Activated T-cell treated with anti-CD3 and anti-CD28 coated beads for 48 hours (primary cell): ENCODE measurements at regions not wholly inside any gene's neighbourhood (a gene's known extent, or its start where the extent isn't known, plus 50 kb on each side); places are given as distances from the start of the nearest gene placed in this dataset.

Source experiments
- DNase-seq: peaks from one replicate; pipeline ENCODE4 v3.0.0-alpha.2; 2020; ENCODE audit warnings: low read depth

DNA sequence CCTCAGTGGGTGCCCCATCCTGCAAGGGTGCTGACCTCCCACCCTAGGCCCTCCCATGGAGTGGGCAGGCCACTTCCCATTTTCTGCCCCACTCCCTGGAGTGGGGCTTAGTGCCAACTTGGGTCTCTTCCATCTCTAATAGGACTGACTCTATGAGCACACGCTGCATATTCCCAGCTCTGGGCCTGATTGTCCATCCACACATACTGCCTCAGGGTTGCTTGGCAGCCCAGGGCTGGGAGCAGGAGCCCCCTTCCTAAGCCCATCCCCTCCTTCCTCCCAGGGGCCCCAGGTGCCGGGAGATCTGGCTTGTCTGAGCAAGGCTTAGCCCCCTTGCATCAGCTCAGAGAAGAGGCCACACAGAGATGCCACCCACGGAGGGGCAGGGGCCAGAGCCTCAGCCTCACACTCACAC lies 55.1 kb downstream of the PJA1 start:
- DNase-seq: no peak

DNA sequence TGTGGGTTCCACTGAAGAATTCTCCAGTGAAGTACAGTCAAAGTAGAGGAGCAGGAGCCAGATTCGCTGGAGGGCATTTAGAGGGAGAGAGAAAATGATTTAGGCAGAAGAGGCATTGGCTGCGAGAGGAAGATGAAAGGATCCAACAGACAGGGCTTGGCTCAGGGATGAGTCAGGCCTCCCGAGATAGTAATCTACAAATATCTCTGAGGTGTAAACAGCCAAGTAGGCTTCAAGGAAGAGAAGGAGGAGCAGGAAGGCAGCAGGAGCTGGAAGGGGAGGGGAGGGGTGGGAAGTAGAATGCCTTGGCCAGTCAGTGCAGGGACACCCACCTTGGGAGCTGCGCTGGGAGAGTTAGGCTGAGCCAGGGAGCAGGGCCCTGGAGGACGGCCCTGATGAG lies 55.5 kb downstream of the PJA1 start:
- no peak for DNase-seq

DNA sequence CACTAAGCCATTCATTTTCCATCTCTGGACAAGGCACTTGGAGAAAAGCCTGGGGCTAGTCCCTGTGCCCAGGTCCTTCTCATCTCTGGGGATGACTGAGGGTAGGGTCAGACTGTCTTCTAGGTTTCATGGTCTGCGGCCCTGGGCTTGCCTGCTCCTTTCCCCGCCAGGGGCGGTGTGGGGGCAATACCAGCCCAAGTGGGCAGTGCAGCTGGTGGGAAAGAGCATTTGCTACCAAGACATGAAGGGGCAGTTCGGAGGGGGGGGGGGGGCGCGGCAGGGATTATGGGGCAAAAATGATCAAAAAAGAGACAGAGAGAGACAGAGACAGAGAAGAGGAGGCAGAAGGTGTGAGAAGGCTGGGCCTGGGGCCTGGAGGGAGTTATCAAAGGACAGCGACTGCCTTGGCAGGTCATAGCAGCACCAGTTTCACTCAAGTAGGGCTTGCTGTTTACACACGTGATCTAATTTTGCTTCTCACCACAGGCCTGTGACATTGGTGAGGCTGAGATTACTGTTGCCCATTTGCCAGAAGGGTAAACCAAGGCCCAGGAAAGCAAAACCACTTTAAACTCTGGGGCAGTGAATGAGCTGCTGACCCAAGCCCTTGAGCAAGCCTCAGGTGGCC lies 56.1 kb downstream of the PJA1 start:
- DNase-seq: no peak

DNA sequence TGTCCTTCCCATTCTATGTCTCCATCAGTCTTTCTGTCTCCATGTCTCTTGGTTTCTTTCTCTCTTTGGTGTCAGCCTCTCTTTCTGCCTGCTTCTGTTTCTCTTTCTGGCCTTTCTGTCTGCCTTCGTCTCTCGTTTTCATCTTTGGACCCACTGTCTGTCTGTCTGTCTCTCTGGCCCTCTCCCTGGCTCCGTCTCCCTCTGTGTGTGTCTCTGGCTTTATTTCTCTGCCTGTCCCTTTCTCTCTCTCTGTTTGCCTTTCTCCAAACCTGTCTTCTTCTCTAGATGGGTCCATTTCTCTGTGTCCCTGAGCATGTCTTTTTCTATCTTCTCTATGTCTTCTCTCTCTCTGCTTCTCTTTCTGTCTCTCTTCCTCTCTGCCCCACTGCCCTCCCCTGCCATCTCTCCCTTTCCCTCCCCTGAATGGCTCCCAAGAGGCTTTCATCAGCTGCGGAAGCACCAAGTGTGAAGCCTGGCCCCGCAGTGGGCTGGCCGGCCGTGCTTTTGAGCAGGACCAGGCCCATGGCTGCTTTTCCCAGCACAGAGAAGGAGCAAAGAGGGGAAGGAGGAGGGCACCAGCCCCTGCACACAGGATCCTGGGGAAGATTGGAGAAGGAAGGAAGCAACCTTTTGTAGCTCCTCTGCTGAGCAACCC lies 57.4 kb downstream of the PJA1 start:
- no peak for DNase-seq

DNA sequence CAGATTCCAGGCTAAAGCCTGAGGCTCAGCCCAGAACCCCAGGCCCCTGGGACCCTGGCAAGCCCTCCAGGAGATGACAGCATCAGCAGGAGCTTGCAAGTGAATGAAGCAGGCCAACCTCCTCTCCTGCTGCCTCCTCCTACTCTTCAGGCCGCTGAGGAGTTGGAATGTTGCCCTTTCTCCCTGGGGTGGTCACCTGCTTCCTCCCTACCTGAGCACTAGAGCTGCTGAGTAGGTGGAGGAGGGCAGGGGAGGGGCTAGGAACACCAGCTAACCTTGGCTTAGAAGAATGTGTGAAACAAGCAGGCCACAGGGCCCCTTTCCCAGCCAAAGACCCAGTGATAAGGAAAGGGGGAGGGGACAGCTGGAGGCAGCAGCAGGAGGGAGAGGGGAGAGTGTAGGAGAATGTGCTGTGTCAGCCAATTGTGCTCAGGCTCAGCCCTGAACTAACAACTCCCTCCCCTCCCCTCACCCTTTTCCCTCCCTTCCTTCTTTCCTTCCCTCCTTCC lies 58.0 kb downstream of the PJA1 start:
- no peak for DNase-seq

DNA sequence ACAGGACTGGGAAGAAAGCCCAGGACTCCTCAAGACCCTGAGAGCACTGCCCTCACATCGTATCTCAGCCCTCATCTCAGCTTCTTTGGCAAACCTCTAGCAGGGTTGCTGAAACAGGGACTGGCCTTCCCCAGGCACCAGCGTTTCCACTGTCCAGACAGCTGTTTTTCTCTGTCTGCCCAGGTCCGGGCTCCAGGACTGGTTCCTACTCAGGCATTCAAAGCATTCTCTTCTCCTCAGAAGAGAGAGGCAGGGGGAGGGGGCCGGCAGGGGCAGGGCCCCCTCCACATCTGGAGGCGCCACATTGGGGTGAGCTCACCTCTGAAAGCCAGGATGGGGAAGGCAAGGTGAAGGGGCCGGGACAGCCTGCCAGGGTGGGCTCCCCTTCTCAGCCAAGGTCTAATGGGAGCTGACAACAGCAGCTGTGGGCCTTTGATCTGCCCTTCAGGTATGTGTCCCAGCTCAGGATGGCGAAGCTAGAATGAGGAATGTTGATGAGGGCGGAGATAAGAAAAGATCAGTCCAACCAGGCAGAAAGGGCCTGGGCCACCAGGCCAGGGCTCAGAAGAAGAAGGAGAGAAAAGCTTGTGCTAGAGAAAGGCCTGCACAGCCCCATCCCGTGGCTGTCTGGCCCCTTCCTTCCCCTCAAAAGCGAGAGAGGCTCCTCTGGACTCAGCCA lies 60.4 kb downstream of the PJA1 start:
- DNase-seq: no peak

DNA sequence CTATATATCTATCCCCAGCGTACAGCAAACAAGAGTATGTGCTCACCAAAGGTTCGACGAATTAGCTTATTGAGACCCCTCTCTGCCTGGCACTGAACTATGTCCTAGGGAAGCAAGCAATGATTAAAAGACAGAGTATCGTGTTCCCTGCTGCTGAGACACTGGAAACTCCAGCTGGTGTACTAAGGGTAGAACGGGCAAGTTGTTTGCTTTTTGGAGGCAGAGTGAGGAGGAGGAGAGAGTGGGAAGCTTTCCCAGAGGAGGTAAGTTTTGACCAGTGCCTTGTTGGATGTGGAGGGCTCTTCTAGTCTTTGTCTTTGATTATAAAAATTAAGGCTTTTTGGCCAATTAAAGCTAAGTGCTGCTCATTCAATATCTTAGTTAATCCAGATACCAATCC lies 61.7 kb downstream of the PJA1 start:
- DNase-seq: no peak

DNA sequence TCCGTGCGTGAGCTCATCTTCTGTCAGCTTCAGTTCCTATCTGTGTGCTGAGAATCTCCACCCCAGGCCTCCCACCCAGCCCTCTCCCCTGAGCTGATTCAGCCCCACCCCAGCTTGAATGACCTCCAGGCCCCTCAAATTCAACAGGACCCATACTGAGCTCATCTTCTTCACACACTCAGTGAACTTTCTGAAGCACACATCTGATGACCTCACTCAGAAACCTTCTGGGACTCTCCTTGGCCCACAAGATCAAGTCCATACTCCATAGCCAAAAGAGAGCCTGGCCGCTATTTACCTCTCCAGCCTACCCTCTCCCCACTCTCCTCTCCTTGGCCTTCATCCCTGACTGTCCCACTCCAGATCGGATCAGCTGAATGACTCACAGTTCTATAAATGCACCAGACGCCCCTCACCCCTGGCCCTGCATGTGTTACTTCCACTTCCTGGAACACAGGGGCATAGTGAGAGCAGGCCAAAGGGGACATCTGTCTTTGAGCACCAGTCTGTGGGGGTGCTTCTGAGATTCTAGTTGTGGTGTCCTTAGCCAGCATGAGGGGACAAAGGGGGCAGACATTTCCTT lies 62.5 kb downstream of the PJA1 start:
- DNase-seq: no peak

DNA sequence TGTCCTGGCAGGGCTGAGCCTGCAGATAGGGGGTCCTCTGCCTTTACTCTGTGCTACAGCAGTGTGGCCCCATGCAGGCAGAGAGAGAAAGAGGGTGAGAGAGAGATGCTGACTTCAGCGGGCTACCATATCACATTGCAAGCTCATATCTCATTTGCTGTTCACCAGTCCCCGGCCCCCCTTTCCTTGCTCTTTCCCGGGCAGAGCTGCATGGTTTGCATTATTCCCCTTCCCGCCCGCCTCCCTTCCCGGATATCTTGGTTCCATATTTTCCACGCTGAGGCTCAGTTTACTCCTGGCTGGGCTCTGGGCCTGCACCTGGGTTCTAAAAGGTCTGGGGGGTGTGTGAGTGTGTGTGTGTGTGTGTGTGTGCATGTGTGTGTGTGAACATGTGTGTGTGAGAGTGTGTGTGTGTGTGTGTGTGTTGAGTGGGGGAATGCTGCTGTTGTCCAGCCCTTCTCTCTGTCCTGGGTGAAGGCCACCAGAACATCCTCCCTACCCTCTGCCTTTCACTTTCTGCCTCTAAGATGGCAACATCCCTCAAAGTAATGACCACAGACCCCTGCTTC lies 63.5 kb downstream of the PJA1 start:
- no peak for DNase-seq

DNA sequence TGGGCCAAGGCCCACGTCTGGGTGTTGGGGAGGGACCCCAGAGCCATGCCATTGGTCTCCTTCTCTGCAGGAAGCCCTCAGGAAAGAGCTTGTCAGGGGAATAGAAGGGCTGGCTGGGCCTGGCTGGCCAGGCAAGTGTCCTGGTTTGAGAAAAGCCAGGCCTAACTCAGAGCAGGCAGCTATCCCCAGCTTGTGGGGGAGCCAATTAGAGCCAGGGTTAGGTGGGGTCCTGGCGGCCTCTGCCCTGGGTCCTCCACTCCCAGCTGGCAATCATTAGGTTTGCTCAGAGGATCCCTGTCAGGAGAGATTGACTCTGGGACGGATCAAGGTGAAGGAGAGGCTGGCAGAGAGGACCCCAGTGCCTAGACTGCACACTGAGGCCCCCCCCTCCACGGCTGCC lies 64.8 kb downstream of the PJA1 start:
- no peak for DNase-seq

DNA sequence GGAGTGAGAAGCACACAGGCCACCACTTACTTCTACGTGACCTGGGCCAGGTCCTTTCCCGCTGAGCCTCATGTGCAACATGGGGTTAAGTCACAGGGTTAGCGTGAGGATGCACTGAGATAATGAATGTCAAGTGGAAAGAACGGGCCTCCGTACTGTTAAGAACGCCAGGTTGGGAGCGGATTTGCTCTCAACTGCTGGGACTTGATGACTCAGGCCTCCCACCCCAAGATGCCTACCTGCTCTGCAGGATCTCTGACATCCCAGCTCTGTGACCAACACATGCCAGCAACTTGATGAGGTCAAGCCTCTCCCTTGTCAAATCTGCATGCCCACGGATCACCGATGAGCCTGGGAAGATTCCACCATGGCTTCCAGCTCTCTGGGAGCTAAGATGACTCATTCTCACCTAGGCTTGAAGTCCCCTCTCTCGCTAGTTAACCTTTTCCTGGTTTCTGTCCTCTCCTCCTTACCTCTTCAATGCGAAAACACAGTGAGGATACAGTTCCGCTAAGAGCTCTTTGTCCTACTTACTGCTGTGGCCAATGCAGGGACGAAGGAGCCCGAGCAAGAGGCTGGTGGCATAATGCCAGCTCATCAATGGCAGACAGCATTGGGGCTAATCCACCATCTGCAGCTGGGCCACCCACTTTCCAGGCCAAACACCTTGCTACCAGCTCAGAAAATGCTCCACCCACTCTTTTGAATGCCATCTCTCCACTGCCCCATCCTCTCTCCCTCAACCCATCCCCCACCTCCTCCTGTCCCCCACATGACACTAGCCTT lies 67.6 kb downstream of the PJA1 start:
- no peak for DNase-seq

DNA sequence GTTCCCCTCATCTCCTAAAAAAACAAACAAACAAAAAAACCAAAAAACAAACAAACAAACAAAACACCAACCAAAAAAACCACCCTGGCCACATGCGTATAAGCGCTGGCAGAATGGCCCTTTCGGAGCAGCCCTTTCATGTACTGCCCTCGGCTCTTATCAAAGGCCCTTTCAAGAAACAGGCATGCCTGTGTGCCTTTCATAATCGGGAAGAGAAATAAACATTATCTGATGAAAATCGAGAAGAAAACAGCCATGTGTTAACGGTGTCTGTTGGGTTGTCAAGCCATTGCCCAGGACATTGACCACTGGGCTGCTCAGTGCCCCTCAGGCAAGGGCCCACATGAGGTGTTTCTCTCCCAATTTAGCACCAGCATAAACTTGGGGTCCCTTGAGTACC lies 68.3 kb downstream of the PJA1 start:
- no peak for DNase-seq

DNA sequence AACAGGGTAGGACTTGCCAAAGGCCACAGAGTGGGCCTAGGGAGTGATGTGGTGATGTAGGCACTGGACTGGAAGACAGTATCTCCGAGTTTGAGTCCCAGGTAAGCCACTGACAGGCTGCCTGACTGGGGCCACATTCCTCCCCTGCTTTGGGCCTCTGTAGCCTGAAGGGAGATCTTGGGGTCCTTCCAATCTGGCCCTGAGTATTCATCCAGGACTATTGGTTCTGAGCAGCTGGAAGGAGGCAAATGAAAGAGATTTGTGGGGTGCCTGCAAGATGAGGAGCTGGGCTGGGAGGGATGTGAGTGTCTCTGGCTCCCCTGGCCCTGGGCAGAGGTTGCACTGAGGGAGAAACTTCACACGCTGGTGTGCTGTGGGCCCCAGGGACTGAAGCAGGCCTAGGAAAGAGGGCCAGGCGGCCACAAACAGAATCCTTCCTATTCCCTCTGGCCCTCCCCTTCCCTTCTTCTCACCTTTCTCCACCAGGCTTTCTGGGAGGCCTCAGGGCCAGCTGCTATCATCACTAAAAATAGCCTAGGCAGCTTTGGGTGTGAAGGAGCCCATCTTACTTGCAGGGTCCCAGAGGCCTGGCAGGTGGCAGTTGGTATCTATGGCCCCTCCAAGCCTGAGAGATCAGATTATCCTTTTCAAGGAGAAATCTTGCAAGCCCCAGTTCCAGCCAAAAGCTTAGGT lies 70.1 kb downstream of the PJA1 start:
- no peak for DNase-seq

DNA sequence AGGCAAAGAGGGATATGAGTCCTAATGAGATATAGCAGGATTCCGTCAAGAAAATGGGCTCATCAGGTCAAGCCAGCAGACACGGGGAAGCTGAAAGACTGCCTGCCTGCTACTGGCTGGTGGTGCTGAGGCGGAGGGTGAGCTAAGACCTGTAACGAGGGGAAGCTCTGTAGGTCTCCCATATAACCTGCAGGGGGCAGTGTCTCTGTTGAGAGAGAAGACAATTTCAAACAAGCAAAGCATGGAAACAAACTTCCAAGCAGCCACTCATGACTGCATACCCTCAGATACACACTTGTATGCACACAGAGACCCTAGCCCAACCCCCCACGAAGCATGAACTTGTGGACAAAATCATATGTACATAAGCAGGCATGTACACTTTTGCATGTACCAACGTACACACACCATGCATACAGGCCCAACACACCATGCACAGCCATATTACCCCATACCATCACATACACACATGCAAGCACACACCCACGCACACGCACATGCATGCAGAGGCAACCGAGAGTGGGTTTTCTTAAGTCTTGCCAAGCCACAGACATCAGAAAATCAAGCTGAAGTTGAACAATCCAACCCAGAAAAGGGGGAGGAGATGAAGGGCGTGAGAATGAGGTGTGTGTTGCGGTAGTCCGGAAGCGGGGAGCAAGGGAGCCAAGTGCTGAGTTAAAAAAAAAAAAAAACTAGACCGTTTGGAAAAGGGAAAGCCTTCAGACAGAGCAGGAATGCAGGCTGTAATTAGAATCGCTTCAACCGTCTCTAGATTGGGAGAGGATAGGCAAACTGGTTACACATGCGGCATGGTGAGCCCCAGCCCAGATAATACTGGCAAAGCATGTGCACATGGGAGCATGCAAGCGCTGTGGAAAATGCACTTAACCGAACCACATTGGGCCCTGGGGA lies 71.0 kb downstream of the PJA1 start:
- DNase-seq: peak; percentile 2

DNA sequence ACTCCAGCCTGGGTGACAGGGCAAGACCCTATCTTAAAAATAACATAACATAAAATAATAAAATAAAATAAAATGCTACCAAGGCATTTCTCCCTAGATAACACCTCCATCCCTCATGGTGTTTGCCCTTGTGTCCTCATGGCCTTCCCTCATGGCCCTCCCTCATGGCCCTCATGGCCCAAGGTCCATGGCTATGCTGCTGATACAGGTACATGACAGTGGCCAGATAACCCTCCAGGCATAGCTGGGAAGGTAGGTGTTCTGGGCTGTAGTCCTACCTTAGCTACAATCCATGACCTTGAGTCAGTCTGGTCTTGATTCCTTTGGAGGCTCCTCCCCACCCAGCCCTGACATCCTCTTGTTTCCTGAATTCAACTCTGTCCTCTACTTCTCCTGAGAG lies 75.2 kb downstream of the PJA1 start:
- no peak for DNase-seq

DNA sequence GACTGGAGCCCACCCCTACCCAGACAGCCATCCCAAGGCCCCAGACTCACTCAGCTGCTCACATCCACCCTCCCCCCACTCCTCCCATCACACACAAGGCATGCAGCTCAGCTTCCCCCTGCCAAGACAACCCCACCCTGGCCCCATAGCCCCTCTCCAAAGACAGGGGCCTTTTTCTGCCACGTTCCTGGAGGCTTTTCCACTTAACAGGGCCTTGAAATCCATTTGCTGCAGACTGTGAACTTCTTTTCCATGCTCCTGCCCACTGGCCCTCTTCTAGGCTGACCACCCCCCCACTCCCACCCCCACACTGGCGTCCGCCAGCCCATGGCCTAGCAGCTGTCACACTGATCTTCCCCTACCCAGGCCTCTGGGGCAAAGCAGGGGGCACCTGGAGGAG lies 76.0 kb downstream of the PJA1 start:
- no peak for DNase-seq

DNA sequence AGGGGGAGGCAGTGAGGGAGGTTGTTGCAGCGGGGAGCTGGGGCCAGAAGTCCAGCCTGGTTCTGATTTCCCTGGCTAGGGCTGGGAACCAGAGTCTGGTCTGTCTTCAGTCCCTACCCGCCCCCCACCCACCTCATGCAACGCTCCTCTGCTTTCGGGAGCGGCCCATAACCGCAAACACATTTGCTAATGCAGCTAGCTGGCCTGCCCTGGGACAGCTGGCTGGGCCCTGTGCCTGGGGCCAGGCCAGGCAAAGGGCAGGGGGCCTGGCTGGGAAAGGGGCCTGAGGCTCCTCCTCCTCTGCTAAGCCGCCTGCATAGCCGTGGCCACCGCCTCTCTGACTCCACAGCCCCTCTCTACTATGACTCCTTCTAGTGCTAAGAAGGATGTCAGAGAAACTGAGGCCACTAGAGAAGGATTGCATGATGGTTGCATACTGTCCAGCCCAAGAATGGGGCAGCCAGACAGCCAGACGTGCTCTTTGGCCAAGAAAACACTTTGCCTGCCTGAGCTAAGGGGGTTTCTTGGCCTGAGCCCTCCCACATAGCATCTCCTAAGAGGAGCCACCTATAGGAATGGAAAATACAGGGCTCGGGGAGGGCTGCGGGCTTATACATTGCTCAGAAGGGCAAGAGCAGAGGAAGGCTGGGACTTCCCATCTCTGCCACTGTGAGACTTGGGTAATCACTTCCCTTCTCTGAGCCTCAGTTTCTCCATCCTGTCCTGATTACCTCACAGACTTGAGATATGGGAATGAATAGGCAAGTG lies 76.9 kb downstream of the PJA1 start:
- DNase-seq: no peak

DNA sequence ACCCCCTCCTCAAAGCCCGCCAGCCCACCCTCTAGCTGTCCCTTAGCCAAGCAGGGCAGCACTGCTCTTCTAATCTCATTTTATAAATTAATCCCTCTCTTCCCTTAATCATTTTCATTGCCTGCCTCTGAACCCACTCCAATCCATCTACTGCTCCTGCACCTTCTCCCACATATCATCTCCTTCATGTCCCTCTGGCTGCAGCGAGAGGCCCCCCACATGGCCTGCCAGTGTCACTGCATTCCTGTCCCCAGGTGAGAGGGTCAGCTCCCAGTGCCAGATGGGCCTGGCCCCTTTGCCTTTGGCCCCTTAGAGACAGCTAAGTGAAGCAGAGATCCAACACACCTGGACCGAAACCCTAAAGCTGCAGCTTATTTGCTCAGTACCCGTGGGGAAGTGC lies 79.4 kb downstream of the PJA1 start:
- no peak for DNase-seq

DNA sequence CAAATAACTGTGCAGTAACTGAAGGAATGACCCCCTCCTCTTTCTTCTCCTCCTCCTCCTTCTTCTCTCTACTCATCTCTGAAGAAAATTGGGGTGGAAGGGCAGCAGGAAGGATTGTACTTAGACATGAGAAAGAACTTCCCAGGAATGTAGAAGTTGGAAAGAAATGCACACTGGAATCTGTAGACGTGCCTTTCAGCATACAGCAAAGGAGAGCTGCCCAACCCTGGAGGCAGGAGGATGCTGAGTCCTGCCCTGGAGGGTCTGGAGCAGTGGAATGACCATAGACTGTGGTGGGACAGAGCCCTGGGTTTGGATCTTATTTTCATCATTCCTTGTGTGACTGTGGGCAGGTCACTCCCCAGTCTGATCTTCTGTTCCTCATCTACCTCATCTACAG lies 80.1 kb downstream of the PJA1 start:
- DNase-seq: no peak

DNA sequence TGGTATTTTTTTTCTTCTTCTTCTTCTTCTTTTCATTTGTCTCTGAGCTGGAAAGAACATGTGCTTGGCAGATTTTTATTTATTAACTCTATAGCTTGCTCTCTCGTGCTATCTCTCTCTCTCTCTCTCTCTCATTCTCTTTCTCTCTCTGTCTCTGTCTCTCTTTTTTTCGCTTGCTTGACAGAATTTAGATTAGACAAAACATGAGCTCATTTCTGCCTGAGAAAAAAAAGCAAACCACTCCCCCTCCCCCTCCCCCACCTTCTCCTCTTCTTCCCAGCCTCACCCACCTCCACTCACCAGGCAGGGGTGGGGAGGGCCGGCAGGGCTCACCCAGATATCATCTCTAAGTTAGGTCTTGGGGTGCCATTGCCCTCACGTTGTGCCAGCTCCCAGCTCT lies 81.5 kb downstream of the PJA1 start:
- DNase-seq: no peak
